A673 (cell line): ENCODE measurements at regions not wholly inside any gene's neighbourhood (a gene's known extent, or its start where the extent isn't known, plus 50 kb on each side); places are given as distances from the start of the nearest gene placed in this dataset.

Source experiments
- BruUV-seq: library from RNA; stranded (reverse); fragments of 400-500 nt; replicated peaks from 2 replicates; lab custom pipeline; 2021; lab: Mats Ljungman, UMichigan
- CTCF ChIA-PET: fragments of 300-600 bp; sonication (Branson Sonifier 250); formaldehyde crosslinking; loops from one replicate; lab custom pipeline; 2022; ENCODE audit warnings: antibody characterized with exemption; lab: Charles Lee
- POLR2A ChIA-PET: fragments of 300-600 bp; sonication (Branson Sonifier 250); formaldehyde crosslinking; loops from one replicate; lab custom pipeline; 2022; ENCODE audit warnings: antibody characterized with exemption; ENCODE audit not compliant: low non-redundant PET; lab: Charles Lee
- DNase-seq: peaks from one replicate; pipeline ENCODE4 v3.0.0-alpha.2; 2015; ENCODE audit warnings: low spot score
- H3K27ac ChIP-seq: fragments of 200-600 bp; sonication (generic); 2 replicates; pipeline ENCODE4 v1.5.1; 2016; ENCODE audit warnings: mixed run types, low read depth, mild to moderate bottlenecking, mixed read lengths, antibody characterized with exemption, low read length; ENCODE audit not compliant: poor library complexity, severe bottlenecking
- H3K27me3 ChIP-seq: fragments of 200-600 bp; sonication (generic); replicated peaks from 2 replicates; pipeline ENCODE4 v1.6.1; 2017; ENCODE audit warnings: mixed run types, low read depth, mild to moderate bottlenecking, mixed read lengths, antibody characterized with exemption, low read length; ENCODE audit not compliant: insufficient read depth, poor library complexity
- H3K36me3 ChIP-seq: fragments of 200-600 bp; sonication (generic); 2 replicates; pipeline ENCODE4 v1.6.1; 2016; ENCODE audit warnings: mixed run types, mild to moderate bottlenecking, mixed read lengths, antibody characterized with exemption, low read length; ENCODE audit not compliant: insufficient read depth, poor library complexity, severe bottlenecking
- H3K4me1 ChIP-seq: fragments of 200-600 bp; sonication (generic); 2 replicates; pipeline ENCODE4 v1.6.1; 2017; ENCODE audit warnings: mixed run types, mild to moderate bottlenecking, mixed read lengths, antibody characterized with exemption, low read length; ENCODE audit not compliant: insufficient read depth, poor library complexity, severe bottlenecking
- H3K4me3 ChIP-seq: fragments of 200-600 bp; sonication (generic); 2 replicates; pipeline ENCODE4 v1.5.1; 2016; ENCODE audit warnings: low read depth, mixed run types, mild to moderate bottlenecking, mixed read lengths, low read length; ENCODE audit not compliant: poor library complexity, severe bottlenecking
- H3K9me3 ChIP-seq: fragments of 200-600 bp; sonication (generic); 2 replicates; pipeline ENCODE4 v1.6.1; 2016; ENCODE audit warnings: mixed run types, low read depth, mild to moderate bottlenecking, mixed read lengths, antibody characterized with exemption, low read length; ENCODE audit not compliant: poor library complexity, severe bottlenecking
- CTCF ChIP-seq: fragments of 300-800, 200-600 bp; sonication (generic); conservative IDR thresholded peaks from 2 replicates; pipeline ENCODE4 v1.5.1; 2017; ENCODE audit warnings: low read depth, mild to moderate bottlenecking, antibody characterized with exemption, low read length, moderate library complexity, mixed read lengths
- EZH2 ChIP-seq: fragments of 200-600 bp; sonication (generic); IDR thresholded peaks from 2 replicates; pipeline ENCODE4 v1.6.1; 2017; ENCODE audit warnings: borderline replicate concordance, low read depth, mild to moderate bottlenecking, mixed read lengths, antibody characterized with exemption, low read length; ENCODE audit not compliant: poor library complexity, severe bottlenecking
- intact Hi-C: fragments of 100-400 bp; cut with micrococcal nuclease; formaldehyde crosslinking; loops from one replicate; pipeline ENCODE4 v1.10.0; 2022; ENCODE audit not compliant: unreplicated experiment

- no TSS peak for BruUV-seq
- Histone ChIP-seq H3K4me3 (no peak overlapping the region), H3K36me3 (no peaks in the 10 kb centered on the region), H3K27me3 (no peaks in the 10 kb centered on the region), H3K27ac (no peak overlapping the region), H3K9me3 (peaks cover 25% of the 10 kb centered on the region), H3K4me1 (no peaks in the 10 kb centered on the region)
- ChIA-PET POLR2A (no interaction called here), CTCF (no interaction called here)
- TF ChIP-seq CTCF: no peak
- no peak for TF ChIP-seq EZH2
- no peak for DNase-seq
- intact Hi-C loops: no loop called here
Measured at GRCh38 chr6:76230711-76231110, 158.2 kb upstream of the IMPG1 start.

- no TSS peak for BruUV-seq
- H3K36me3 ChIP-seq: no peaks in the 10 kb centered on the region
- intact Hi-C loops: no loop called here
- no peak overlapping the region for H3K4me3 ChIP-seq
- no peak overlapping the region for H3K27ac ChIP-seq
- DNase-seq: no peak
- H3K9me3 ChIP-seq: peaks cover 3% of the 10 kb centered on the region
- no peaks in the 10 kb centered on the region for H3K4me1 ChIP-seq
- TF ChIP-seq EZH2 (no peak), CTCF (no peak)
- POLR2A ChIA-PET: no interaction called here
- CTCF ChIA-PET: no interaction called here
- H3K27me3 ChIP-seq: no peaks in the 10 kb centered on the region
Measured at GRCh38 chr6:76222189-76222588, 149.7 kb upstream of the IMPG1 start.

GRCh38 chr6:76221525-76221924 lies 149.1 kb upstream of the IMPG1 start:
- ChIA-PET POLR2A (no interaction called here), CTCF (no interaction called here)
- no peak for TF ChIP-seq CTCF
- TF ChIP-seq EZH2: no peak
- H3K27ac ChIP-seq: no peak overlapping the region
- no peaks in the 10 kb centered on the region for H3K4me1 ChIP-seq
- no peaks in the 10 kb centered on the region for H3K27me3 ChIP-seq
- no peak overlapping the region for H3K4me3 ChIP-seq
- intact Hi-C loops: no loop called here
- no peaks in the 10 kb centered on the region for H3K36me3 ChIP-seq
- no TSS peak for BruUV-seq
- DNase-seq: no peak
- H3K9me3 ChIP-seq: no peaks in the 10 kb centered on the region
